ENCODE measurements at regions not wholly inside any gene's neighbourhood (a gene's known extent, or its start where the extent isn't known, plus 50 kb on each side); places are given as distances from the start of the nearest gene placed in this dataset.

DNA sequence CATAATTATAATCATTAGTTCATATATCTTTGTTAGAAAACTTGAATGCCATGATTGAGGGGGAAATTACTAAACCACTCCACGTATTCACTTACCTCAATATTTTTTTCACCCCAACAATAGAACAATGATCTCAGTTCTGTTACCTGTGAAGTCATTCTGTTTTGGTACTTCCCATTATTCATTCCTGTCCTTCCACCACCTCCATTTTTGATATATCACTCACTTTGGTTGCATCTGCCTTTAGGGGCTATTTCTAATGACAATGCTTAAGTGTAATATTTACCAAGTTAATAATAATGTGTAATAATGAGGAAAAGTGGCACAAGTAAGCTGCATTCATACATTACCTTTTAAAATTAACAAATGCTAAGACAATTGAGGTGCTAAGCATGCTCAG lies 218.4 kb downstream of the SPATA31D1 start:
- ChIA-PET CTCF (no interaction called here), POLR2A (no interaction called here)
- WGBS (ENCODE audit: missing lambda C conversion rate): 17% methylated on average over 1 of the region's 1 CpG
- Histone ChIP-seq H3K4me2 (no peak overlapping the region), H3K4me3 (no peak overlapping the region), H3K27ac (no peak overlapping the region), H3K9me3 (no peaks in the 10 kb centered on the region), H3K4me1 (no peaks in the 10 kb centered on the region)
- no peak for DNase-seq (ENCODE audit: low read depth in 1 of 2, low spot score in 1 of 2)
- no peak for TF ChIP-seq NR3C1 (IDR thresholded peaks at IDR 0.05)
- no peak for TF ChIP-seq SREBF2 (IDR thresholded peaks at IDR 0.05)
- no peak for TF ChIP-seq ZFP36 (IDR thresholded peaks at IDR 0.05; ENCODE audit: borderline replicate concordance, partially characterized antibody)
- TF ChIP-seq TP53 (CRISPR knock-in tag; IDR thresholded peaks at IDR 0.05): no peak
- no peak for TF ChIP-seq JUN (IDR thresholded peaks at IDR 0.05)
- TF ChIP-seq HDAC2 (IDR thresholded peaks at IDR 0.05): no peak
- TF ChIP-seq, protein P1, sequence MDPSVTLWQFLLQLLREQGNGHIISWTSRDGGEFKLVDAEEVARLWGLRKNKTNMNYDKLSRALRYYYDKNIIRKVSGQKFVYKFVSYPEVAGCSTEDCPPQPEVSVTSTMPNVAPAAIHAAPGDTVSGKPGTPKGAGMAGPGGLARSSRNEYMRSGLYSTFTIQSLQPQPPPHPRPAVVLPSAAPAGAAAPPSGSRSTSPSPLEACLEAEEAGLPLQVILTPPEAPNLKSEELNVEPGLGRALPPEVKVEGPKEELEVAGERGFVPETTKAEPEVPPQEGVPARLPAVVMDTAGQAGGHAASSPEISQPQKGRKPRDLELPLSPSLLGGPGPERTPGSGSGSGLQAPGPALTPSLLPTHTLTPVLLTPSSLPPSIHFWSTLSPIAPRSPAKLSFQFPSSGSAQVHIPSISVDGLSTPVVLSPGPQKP (IDR thresholded peaks at IDR 0.05; ENCODE audit: low read depth, low read length): no peak
- no peak for TF ChIP-seq MAFK (IDR thresholded peaks at IDR 0.05; ENCODE audit: partially characterized antibody)
- TF ChIP-seq, protein P2, sequence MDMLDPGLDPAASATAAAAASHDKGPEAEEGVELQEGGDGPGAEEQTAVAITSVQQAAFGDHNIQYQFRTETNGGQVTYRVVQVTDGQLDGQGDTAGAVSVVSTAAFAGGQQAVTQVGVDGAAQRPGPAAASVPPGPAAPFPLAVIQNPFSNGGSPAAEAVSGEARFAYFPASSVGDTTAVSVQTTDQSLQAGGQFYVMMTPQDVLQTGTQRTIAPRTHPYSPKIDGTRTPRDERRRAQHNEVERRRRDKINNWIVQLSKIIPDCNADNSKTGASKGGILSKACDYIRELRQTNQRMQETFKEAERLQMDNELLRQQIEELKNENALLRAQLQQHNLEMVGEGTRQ (IDR thresholded peaks at IDR 0.05): no peak
- TF ChIP-seq HOXA7 (CRISPR knock-in tag; IDR thresholded peaks at IDR 0.05): no peak
- no peak for TF ChIP-seq FOSB (CRISPR knock-in tag; IDR thresholded peaks at IDR 0.05)
- TF ChIP-seq, protein P3, sequence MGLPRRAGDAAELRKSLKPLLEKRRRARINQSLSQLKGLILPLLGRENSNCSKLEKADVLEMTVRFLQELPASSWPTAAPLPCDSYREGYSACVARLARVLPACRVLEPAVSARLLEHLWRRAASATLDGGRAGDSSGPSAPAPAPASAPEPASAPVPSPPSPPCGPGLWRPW (IDR thresholded peaks at IDR 0.05): no peak
- no peak for TF ChIP-seq CHD4 (IDR thresholded peaks at IDR 0.05; ENCODE audit: borderline replicate concordance)
- no peak for TF ChIP-seq MAZ (IDR thresholded peaks at IDR 0.05; ENCODE audit: borderline replicate concordance, low read depth, low read length)
- no peak for TF ChIP-seq RCOR1 (IDR thresholded peaks at IDR 0.05; ENCODE audit: low read depth, low read length)
- no peak for TF ChIP-seq PHF8 (IDR thresholded peaks at IDR 0.05; ENCODE audit: borderline replicate concordance, low read depth)
- TF ChIP-seq, protein P4, sequence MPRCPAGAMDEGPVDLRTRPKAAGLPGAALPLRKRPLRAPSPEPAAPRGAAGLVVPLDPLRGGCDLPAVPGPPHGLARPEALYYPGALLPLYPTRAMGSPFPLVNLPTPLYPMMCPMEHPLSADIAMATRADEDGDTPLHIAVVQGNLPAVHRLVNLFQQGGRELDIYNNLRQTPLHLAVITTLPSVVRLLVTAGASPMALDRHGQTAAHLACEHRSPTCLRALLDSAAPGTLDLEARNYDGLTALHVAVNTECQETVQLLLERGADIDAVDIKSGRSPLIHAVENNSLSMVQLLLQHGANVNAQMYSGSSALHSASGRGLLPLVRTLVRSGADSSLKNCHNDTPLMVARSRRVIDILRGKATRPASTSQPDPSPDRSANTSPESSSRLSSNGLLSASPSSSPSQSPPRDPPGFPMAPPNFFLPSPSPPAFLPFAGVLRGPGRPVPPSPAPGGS (IDR thresholded peaks at IDR 0.05): no peak
- TF ChIP-seq SMC3 (IDR thresholded peaks at IDR 0.05): no peak
- FAIRE-seq: no peak
- no peak for ATAC-seq

DNA sequence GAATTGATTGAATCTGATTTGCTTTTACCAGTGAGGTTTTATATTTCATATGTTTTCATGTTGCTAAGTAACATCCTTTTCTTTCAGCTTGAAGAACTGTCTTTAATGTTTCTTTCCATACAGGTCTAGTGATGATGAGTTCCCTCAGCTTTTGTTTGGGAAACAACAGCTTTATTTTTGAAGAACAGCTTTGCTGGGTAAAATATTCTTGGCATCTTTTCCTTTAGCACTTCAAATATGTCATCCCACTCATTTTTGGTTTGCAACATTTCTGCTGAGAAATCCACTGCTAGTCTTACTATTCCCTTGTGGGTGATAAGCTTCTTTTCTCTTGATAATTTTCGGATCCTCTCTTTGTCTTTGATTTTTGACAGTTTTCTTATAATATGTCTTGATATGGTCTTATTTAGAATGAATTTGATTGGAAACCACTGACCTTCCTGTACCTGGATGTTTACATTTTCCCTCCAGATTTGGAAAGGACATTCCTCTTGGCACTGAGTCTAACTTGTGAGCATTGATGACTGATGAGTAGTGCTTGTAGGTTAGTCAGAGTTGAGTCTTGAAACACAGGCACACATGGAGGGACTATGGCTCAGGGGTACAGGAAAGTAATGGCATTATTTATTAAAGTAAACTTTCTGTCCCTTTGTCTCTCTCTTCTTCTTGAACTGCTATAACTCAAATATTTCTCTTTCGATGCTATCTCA lies 220.3 kb downstream of the SPATA31D1 start:
- no peaks in the 10 kb centered on the region for H3K4me1 ChIP-seq
- DNase-seq (ENCODE audit: low read depth in 1 of 2, low spot score in 1 of 2) (no peak), FAIRE-seq (no peak), ATAC-seq (no peak)
- TF ChIP-seq POLR2A (IDR thresholded peaks at IDR 0.05; ENCODE audit: low read length): no peak
- TF ChIP-seq POLR2AphosphoS2 (conservative IDR thresholded peaks at IDR 0.05; ENCODE audit: low read length): no peak
- no peak for TF ChIP-seq ZNF302 (CRISPR knock-in tag; IDR thresholded peaks at IDR 0.05)
- no peak for TF ChIP-seq BHLHE40 (IDR thresholded peaks at IDR 0.05; ENCODE audit: low read depth, low read length)
- no peak for TF ChIP-seq RAD21 (conservative IDR thresholded peaks at IDR 0.05 in 1 of 2, IDR thresholded peaks at IDR 0.05 in 1 of 2)
- no peak for TF ChIP-seq RCOR1 (IDR thresholded peaks at IDR 0.05; ENCODE audit: low read depth, low read length)
- TF ChIP-seq CEBPB (IDR thresholded peaks at IDR 0.05): no peak
- TF ChIP-seq, protein P5, sequence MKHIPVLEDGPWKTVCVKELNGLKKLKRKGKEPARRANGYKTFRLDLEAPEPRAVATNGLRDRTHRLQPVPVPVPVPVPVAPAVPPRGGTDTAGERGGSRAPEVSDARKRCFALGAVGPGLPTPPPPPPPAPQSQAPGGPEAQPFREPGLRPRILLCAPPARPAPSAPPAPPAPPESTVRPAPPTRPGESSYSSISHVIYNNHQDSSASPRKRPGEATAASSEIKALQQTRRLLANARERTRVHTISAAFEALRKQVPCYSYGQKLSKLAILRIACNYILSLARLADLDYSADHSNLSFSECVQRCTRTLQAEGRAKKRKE (CRISPR knock-in tag; IDR thresholded peaks at IDR 0.05; ENCODE audit: low read depth): no peak
- H3K9me3 ChIP-seq: 0 out of 3 replicates have a peak, but pooled peaks cover 2% of the 10 kb centered on the region
- no peak overlapping the region for H3K4me3 ChIP-seq
- 37% methylated on average over 2 of the region's 2 CpGs for WGBS (ENCODE audit: missing lambda C conversion rate)
- H3K27ac ChIP-seq: no peak overlapping the region
- ChIA-PET CTCF (no interaction called here), POLR2A (no interaction called here)
- H3K4me2 ChIP-seq: no peak overlapping the region

Data from A549 (cell line).